HepG2 (cell line): ENCODE measurements at regions not wholly inside any gene's neighbourhood (a gene's known extent, or its start where the extent isn't known, plus 50 kb on each side); places are given as distances from the start of the nearest gene placed in this dataset.

Experiments
- ATAC-seq: fragments of 200-7000 bp; cut with Tn5 transposase; 3 replicates; pipeline ENCODE4 v1.9.1; 2020; ENCODE audit warnings: mild to moderate bottlenecking, moderate library complexity
- BruUV-seq: library from RNA; stranded (reverse); fragments of 400-500 nt; replicated peaks from 2 replicates; lab custom pipeline; 2021; lab: Mats Ljungman, UMichigan
- CTCF ChIA-PET: fragments of 300-600 bp; formaldehyde crosslinking; extraction: SDS; loops from one replicate; lab custom pipeline; 2021; ENCODE audit warnings: low total read pairs, inconsistent platforms, low intra/inter-chr PET ratio; lab: Yijun Ruan, JAX
- POLR2A ChIA-PET: fragments of 350-600 bp; sonication (Branson Sonifier 250); formaldehyde crosslinking; loops from one replicate; lab custom pipeline; 2020; ENCODE audit warnings: antibody characterized with exemption, inconsistent platforms; lab: Yijun Ruan, JAX
- DNase-seq: peaks from one replicate; pipeline ENCODE4 v3.0.0-alpha.2; 2015; ENCODE audit warnings: low spot score
- FAIRE-seq: peaks from 3 replicates; lab custom pipeline; 2011; peaks lifted over from hg19 to GRCh38; lab: Jason Lieb, UNC
- H2AFZ ChIP-seq: one replicate; pipeline ENCODE4 v1.6.1; 2011; ENCODE audit warnings: low read length, inconsistent platforms
- H3K27ac ChIP-seq: fragments of 300-600 bp; 3 replicates; pipeline ENCODE4 v1.8.0; 2011; ENCODE audit warnings: mixed run types, mild to moderate bottlenecking, mixed read lengths, low read length, inconsistent platforms; ENCODE audit not compliant: insufficient read depth; ENCODE audit errors: extremely low read length
- H3K27me3 ChIP-seq, 2 experiments: fragments of 200-600 bp in 1 of 2; 2 replicates in 1 of 2; 3 replicates in 1 of 2; pipeline versions ENCODE4 v1.6.0 to v1.8.0; 2011; ENCODE audit warnings: low read length in 2 of 2, mild to moderate bottlenecking in 2 of 2, moderate library complexity in 2 of 2, inconsistent platforms in 1 of 2; ENCODE audit not compliant: insufficient read depth in 2 of 2, control insufficient read depth in 1 of 2
- H3K36me3 ChIP-seq, 2 experiments: fragments of 200-600 bp in 1 of 2; replicated peaks in 1 of 2; 2 replicates in 1 of 2; 3 replicates in 1 of 2; pipeline versions ENCODE4 v1.5.1 to v1.8.0; 2011; ENCODE audit warnings: low read length in 2 of 2, inconsistent platforms in 1 of 2; ENCODE audit not compliant: insufficient read depth in 2 of 2, control insufficient read depth in 1 of 2
- H3K4me1 ChIP-seq: 2 replicates; pipeline ENCODE4 v1.5.1; 2012; ENCODE audit warnings: low read length, inconsistent platforms; ENCODE audit not compliant: insufficient read depth
- H3K4me2 ChIP-seq: 2 replicates; pipeline ENCODE4 v1.6.0; 2011; ENCODE audit warnings: low read depth, low read length, inconsistent platforms
- H3K4me3 ChIP-seq, 3 experiments: fragments of 200-600 bp in 1 of 3; sonication (generic), shearing (Covaris generic) in 1 of 3; replicated peaks in 1 of 3; 2 replicates each; pipeline ENCODE4 v1.5.1; 2011 to 2016; ENCODE audit warnings: low read length in 3 of 3, inconsistent platforms in 2 of 3, low read depth in 2 of 3, mild to moderate bottlenecking in 2 of 3, control low read depth in 1 of 3, mixed read lengths in 1 of 3; ENCODE audit not compliant: insufficient read depth in 1 of 3
- H3K79me2 ChIP-seq: one replicate; pipeline ENCODE4 v1.6.1; 2011; ENCODE audit warnings: low read length, inconsistent platforms; ENCODE audit not compliant: insufficient read depth
- H3K9ac ChIP-seq: 2 replicates; pipeline ENCODE4 v1.6.0; 2011; ENCODE audit warnings: mild to moderate bottlenecking, low read depth, low read length, inconsistent platforms; ENCODE audit not compliant: insufficient read depth
- H3K9me3 ChIP-seq: 2 replicates; pipeline ENCODE4 v1.5.1; 2012; ENCODE audit warnings: mild to moderate bottlenecking, low read length
- H4K20me1 ChIP-seq: 2 replicates; pipeline ENCODE4 v1.6.0; 2011; ENCODE audit warnings: inconsistent platforms, mild to moderate bottlenecking, low read length, moderate library complexity; ENCODE audit not compliant: insufficient read depth
- AFF4 ChIP-seq: sonication (generic); formaldehyde crosslinking; IDR thresholded peaks from 2 replicates; pipeline ENCODE4 v1.4.0; 2020; ENCODE audit warnings: missing genetic modification reagents
- HNRNPK ChIP-seq: fragments of 200-400 bp; formaldehyde crosslinking; IDR thresholded peaks from 2 replicates; pipeline ENCODE4 v1.6.1; 2018; ENCODE audit warnings: low read length, low read depth, moderate library complexity, mild to moderate bottlenecking; ENCODE audit not compliant: poor library complexity, severe bottlenecking
- KLF15 ChIP-seq: sonication (generic); formaldehyde crosslinking; IDR thresholded peaks from 2 replicates; pipeline ENCODE4 v1.8.1; 2023; ENCODE audit warnings: borderline replicate concordance, mild to moderate bottlenecking, inconsistent platforms, missing genetic modification reagents, mixed read lengths
- MAFF ChIP-seq: IDR thresholded peaks from 2 replicates; pipeline ENCODE4 v1.6.1; 2011; ENCODE audit warnings: low read depth, low read length, improper control_type of control experiment
- MNT ChIP-seq: fragments of 450-650 bp; IDR thresholded peaks from 2 replicates; pipeline ENCODE4 v1.6.1; 2016
- MTERF4 ChIP-seq: sonication (generic); formaldehyde crosslinking; IDR thresholded peaks from 2 replicates; pipeline ENCODE4 v1.8.0; 2023; ENCODE audit warnings: mild to moderate bottlenecking, missing genetic modification reagents
- NCOA5 ChIP-seq: sonication (generic); formaldehyde crosslinking; IDR thresholded peaks from 2 replicates; pipeline ENCODE4 v1.4.0; 2020; ENCODE audit warnings: missing genetic modification reagents
- NFKBIZ ChIP-seq: IDR thresholded peaks from 2 replicates; pipeline ENCODE4 v1.6.1; 2018; ENCODE audit warnings: missing genetic modification reagents, missing compliant biosample characterization
- POLR2G ChIP-seq: fragments of 200-400 bp; formaldehyde crosslinking; IDR thresholded peaks from 2 replicates; pipeline ENCODE4 v1.6.1; 2018; ENCODE audit warnings: mild to moderate bottlenecking, low read depth, low read length, moderate library complexity
- ZBTB21 ChIP-seq: sonication (generic); formaldehyde crosslinking; IDR thresholded peaks from 2 replicates; pipeline ENCODE4 v1.4.0; 2020; ENCODE audit warnings: missing genetic modification reagents
- ZFY ChIP-seq: sonication (generic); formaldehyde crosslinking; IDR thresholded peaks from 2 replicates; pipeline ENCODE4 v1.4.0; 2020; ENCODE audit warnings: missing genetic modification reagents
- ZNF552 ChIP-seq: sonication (generic); formaldehyde crosslinking; IDR thresholded peaks from 2 replicates; pipeline ENCODE4 v1.9.0; 2022; ENCODE audit warnings: missing genetic modification reagents, mild to moderate bottlenecking, borderline replicate concordance
- ZNF780A ChIP-seq: sonication (generic); formaldehyde crosslinking; IDR thresholded peaks from 2 replicates; pipeline ENCODE4 v1.8.0; 2022; ENCODE audit warnings: mild to moderate bottlenecking, missing genetic modification reagents, moderate library complexity
- WGBS: methylation state at CpG from one replicate; pipeline ENCODE4 v1.1.6; 2017; ENCODE audit warnings: low lambda C conversion rate; 5-methylcytosine and 5-hydroxymethylcytosine counted together
- in situ Hi-C: cut with HindIII; loops from 2 replicates; pipeline ENCODE4 v1.10.0; 2017; ENCODE audit warnings: low pct_unique_long_range_greater_than_20kb; ENCODE audit not compliant: extremely low pct_ligation_motif_present
- intact Hi-C: fragments of 100-400 bp; cut with micrococcal nuclease; formaldehyde crosslinking; loops from one replicate; pipeline ENCODE4 v1.10.0; 2022; ENCODE audit not compliant: unreplicated experiment
- TF ChIP-seq, protein P1 (sequence below): sonication (generic); formaldehyde crosslinking; IDR thresholded peaks from 2 replicates; pipeline ENCODE4 v1.8.1; 2023; ENCODE audit warnings: mild to moderate bottlenecking, missing genetic modification reagents
- TF ChIP-seq, protein P2 (sequence below): sonication (generic); formaldehyde crosslinking; IDR thresholded peaks from 2 replicates; pipeline ENCODE4 v1.4.0; 2020; ENCODE audit warnings: low read depth, mild to moderate bottlenecking, missing genetic modification reagents

- TF ChIP-seq ZFY (CRISPR knock-in tag) (no peak), NFKBIZ (CRISPR knock-in tag) (no peak), ZBTB21 (no peak), AFF4 (CRISPR knock-in tag) (no peak)
Observed at GRCh38 chr18:27769152-27769551, 407.8 kb downstream of the CDH2 start (continued).

- H3K79me2 ChIP-seq = no peaks in the 10 kb centered on the region
- ChIA-PET CTCF (no interaction called here), POLR2A (no interaction called here)
- ATAC-seq = no peak
- 0% methylated on average over 1 of the region's 1 CpG for WGBS
- H3K27ac ChIP-seq = no peak overlapping the region
- no peaks in the 10 kb centered on the region for H3K27me3 ChIP-seq
- H4K20me1 ChIP-seq = no peaks in the 10 kb centered on the region
- in situ Hi-C loops = no loop called here
- no peaks in the 10 kb centered on the region for H3K9me3 ChIP-seq
- intact Hi-C loops = no loop called here
- DNase-seq = no peak
- no peaks in the 10 kb centered on the region for H3K4me1 ChIP-seq
- H3K9ac ChIP-seq = no peak overlapping the region
- H3K4me2 ChIP-seq = no peak overlapping the region
- no TSS peak for BruUV-seq
- no peak overlapping the region for H3K4me3 ChIP-seq
- no peak for FAIRE-seq
- no peaks in the 10 kb centered on the region for H3K36me3 ChIP-seq
- H2AFZ ChIP-seq = no peak overlapping the region
- TF ChIP-seq HNRNPK = no peak
- TF ChIP-seq POLR2G = no peak
- TF ChIP-seq, protein P1, sequence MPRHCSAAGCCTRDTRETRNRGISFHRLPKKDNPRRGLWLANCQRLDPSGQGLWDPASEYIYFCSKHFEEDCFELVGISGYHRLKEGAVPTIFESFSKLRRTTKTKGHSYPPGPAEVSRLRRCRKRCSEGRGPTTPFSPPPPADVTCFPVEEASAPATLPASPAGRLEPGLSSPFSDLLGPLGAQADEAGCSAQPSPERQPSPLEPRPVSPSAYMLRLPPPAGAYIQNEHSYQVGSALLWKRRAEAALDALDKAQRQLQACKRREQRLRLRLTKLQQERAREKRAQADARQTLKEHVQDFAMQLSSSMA = no peak
- TF ChIP-seq NCOA5 (CRISPR knock-in tag) = no peak
- TF ChIP-seq ZNF552 (CRISPR knock-in tag) = no peak
- no peak for TF ChIP-seq ZNF780A (CRISPR knock-in tag)
- TF ChIP-seq MTERF4 (CRISPR knock-in tag) = no peak
- no peak for TF ChIP-seq MNT
- TF ChIP-seq KLF15 = no peak
- TF ChIP-seq, protein P2, sequence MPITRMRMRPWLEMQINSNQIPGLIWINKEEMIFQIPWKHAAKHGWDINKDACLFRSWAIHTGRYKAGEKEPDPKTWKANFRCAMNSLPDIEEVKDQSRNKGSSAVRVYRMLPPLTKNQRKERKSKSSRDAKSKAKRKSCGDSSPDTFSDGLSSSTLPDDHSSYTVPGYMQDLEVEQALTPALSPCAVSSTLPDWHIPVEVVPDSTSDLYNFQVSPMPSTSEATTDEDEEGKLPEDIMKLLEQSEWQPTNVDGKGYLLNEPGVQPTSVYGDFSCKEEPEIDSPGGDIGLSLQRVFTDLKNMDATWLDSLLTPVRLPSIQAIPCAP (CRISPR knock-in tag) = no peak
- no peak for TF ChIP-seq MAFF
Observed at GRCh38 chr18:27763936-27764335, 413.0 kb downstream of the CDH2 start.
